Thyroid gland (tissue), 4 donors: ENCODE measurements at regions not wholly inside any gene's neighbourhood (a gene's known extent, or its start where the extent isn't known, plus 50 kb on each side); places are given as distances from the start of the nearest gene placed in this dataset.

Experiments
- DNase-seq, 2 donors: peaks; one replicate each; pipeline ENCODE4 v3.0.0-alpha.2; 2019
- H3K27ac ChIP-seq, 3 donors: fragments of 200-600 bp; sonication (generic); 1 replicate in 2 of 3; 2 replicates in 1 of 3; pipeline ENCODE4 v1.5.1; 2016 to 2019; ENCODE audit warnings: mild to moderate bottlenecking in 1 of 3, moderate library complexity in 1 of 3
- H3K27me3 ChIP-seq: fragments of 200-600 bp; sonication (generic); one replicate; pipeline ENCODE4 v1.5.1; 2019
- H3K36me3 ChIP-seq, 2 donors: fragments of 200-600 bp; sonication (generic); one replicate each; pipeline ENCODE4 v1.5.1; 2016 to 2019
- H3K4me1 ChIP-seq, 2 donors: fragments of 200-600 bp; sonication (generic); one replicate each; pipeline ENCODE4 v1.5.1; 2017 to 2019
- H3K4me3 ChIP-seq, 3 donors: fragments of 200-600 bp; sonication (generic); replicated peaks in 1 of 3; 1 replicate in 2 of 3; 2 replicates in 1 of 3; pipeline ENCODE4 v1.5.1; 2016; ENCODE audit warnings: mild to moderate bottlenecking in 1 of 3
- H3K9me3 ChIP-seq: fragments of 200-600 bp; sonication (generic); one replicate; pipeline ENCODE4 v1.5.1; 2017
- CTCF ChIP-seq, 6 experiments: fragments of 200-600 bp in 3 of 6; fragments of 450-650 bp in 3 of 6; sonication (generic) in 3 of 6; IDR thresholded peaks; one replicate each; pipeline ENCODE4 v1.5.1; 2016 to 2019; ENCODE audit warnings: antibody characterized with exemption in 6 of 6, mild to moderate bottlenecking in 2 of 6, inconsistent platforms in 1 of 6, moderate library complexity in 1 of 6
- POLR2A ChIP-seq, 2 donors: fragments of 450-650 bp; IDR thresholded peaks; one replicate each; pipeline ENCODE4 v1.6.1; 2017; ENCODE audit warnings: antibody characterized with exemption in 2 of 2, mild to moderate bottlenecking in 2 of 2, moderate library complexity in 1 of 2
- WGBS, 2 donors: methylation state at CpG; one replicate each; pipeline ENCODE4 v1.1.5; 2017; 5-methylcytosine and 5-hydroxymethylcytosine counted together
- intact Hi-C: fragments of 100-400 bp; cut with DNase I; formaldehyde crosslinking; loops from one replicate; pipeline ENCODE4 v1.15.1; 2023

GRCh38 chr5:30112867-30113266 lies 1080.6 kb upstream of the CDH6 start:
- Histone ChIP-seq H3K36me3 (no peaks in the 10 kb centered on the region), H3K9me3 (no peaks in the 10 kb centered on the region), H3K27me3 (no peaks in the 10 kb centered on the region), H3K27ac (no peak overlapping the region), H3K4me3 (no peak overlapping the region), H3K4me1 (no peaks in the 10 kb centered on the region)
- DNase-seq: no peak
- 35 to 44% methylated on average over 2 of the region's 2 CpGs for WGBS, 2 donors
- no peak for TF ChIP-seq POLR2A (IDR thresholded peaks at IDR 0.05)
- no peak for TF ChIP-seq CTCF (IDR thresholded peaks at IDR 0.05)
- intact Hi-C loops: no loop called here

GRCh38 chr5:30108051-30108450 lies 1085.4 kb upstream of the CDH6 start:
- Histone ChIP-seq H3K4me3 (no peak overlapping the region), H3K4me1 (no peaks in the 10 kb centered on the region), H3K27ac (no peak overlapping the region), H3K9me3 (no peaks in the 10 kb centered on the region), H3K27me3 (no peaks in the 10 kb centered on the region), H3K36me3 (no peaks in the 10 kb centered on the region)
- 46 to 60% methylated on average over 2 of the region's 2 CpGs for WGBS, 2 donors
- intact Hi-C loops: no loop called here
- TF ChIP-seq POLR2A (IDR thresholded peaks at IDR 0.05) (no peak), CTCF (IDR thresholded peaks at IDR 0.05) (no peak)
- no peak for DNase-seq

- Histone ChIP-seq H3K27me3 (no peaks in the 10 kb centered on the region), H3K4me1 (no peaks in the 10 kb centered on the region), H3K9me3 (no peaks in the 10 kb centered on the region), H3K27ac (no peak overlapping the region), H3K4me3 (no peak overlapping the region), H3K36me3 (no peaks in the 10 kb centered on the region)
- DNase-seq: no peak
- intact Hi-C loops: no loop called here
- TF ChIP-seq CTCF (IDR thresholded peaks at IDR 0.05) (no peak), POLR2A (IDR thresholded peaks at IDR 0.05) (no peak)
- 82 to 87% methylated on average over 13 of the region's 13 CpGs for WGBS, 2 donors
These were observed 1086.9 kb upstream of the CDH6 start for GRCh38 chr5:30106596-30106995.

GRCh38 chr5:30104872-30105596 lies 1088.5 kb upstream of the CDH6 start:
- Histone ChIP-seq H3K27ac (no peak overlapping the region), H3K9me3 (no peaks in the 10 kb centered on the region), H3K4me3 (no peak overlapping the region), H3K36me3 (no peaks in the 10 kb centered on the region), H3K27me3 (no peaks in the 10 kb centered on the region), H3K4me1 (no peaks in the 10 kb centered on the region)
- TF ChIP-seq POLR2A (IDR thresholded peaks at IDR 0.05): no peak
- TF ChIP-seq CTCF (IDR thresholded peaks at IDR 0.05): no peak
- intact Hi-C loops: no loop called here
- no peak for DNase-seq

- Histone ChIP-seq H3K36me3 (no peaks in the 10 kb centered on the region), H3K27me3 (no peaks in the 10 kb centered on the region), H3K4me3 (no peak overlapping the region), H3K27ac (no peak overlapping the region), H3K9me3 (no peaks in the 10 kb centered on the region), H3K4me1 (no peaks in the 10 kb centered on the region)
- DNase-seq: no peak
- TF ChIP-seq POLR2A (IDR thresholded peaks at IDR 0.05) (no peak), CTCF (IDR thresholded peaks at IDR 0.05) (no peak)
- intact Hi-C loops: no loop called here
- 82 to 87% methylated on average over 7 of the region's 7 CpGs for WGBS, 2 donors
These were observed 1089.9 kb upstream of the CDH6 start for GRCh38 chr5:30103452-30104202.
